ENCODE measurements at regions not wholly inside any gene's neighbourhood (a gene's known extent, or its start where the extent isn't known, plus 50 kb on each side); places are given as distances from the start of the nearest gene placed in this dataset.

DNA sequence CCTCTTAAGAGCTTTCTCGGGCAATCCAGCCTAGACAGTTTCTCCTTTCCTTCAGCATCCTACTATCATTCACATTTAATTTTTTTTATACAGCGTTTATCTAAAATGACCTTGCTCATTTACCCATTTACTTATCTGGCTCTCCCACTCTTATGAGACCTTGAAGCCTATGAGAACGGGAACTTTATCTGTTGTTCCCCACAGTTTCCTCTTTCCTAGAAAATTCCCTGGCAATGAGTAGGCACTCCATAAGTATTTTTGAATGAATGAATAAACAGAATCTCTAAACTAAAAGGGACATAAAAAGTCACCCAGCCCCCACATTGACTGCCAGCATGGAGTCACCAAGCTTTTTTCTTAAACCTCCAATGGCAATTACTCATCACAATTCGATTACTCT is 353.2 kb downstream of the METTL4 start:
- TF ChIP-seq EZH2 (IDR thresholded peaks at IDR 0.05; ENCODE audit: insufficient read depth, low read length): no peak
- TF ChIP-seq, protein P1, sequence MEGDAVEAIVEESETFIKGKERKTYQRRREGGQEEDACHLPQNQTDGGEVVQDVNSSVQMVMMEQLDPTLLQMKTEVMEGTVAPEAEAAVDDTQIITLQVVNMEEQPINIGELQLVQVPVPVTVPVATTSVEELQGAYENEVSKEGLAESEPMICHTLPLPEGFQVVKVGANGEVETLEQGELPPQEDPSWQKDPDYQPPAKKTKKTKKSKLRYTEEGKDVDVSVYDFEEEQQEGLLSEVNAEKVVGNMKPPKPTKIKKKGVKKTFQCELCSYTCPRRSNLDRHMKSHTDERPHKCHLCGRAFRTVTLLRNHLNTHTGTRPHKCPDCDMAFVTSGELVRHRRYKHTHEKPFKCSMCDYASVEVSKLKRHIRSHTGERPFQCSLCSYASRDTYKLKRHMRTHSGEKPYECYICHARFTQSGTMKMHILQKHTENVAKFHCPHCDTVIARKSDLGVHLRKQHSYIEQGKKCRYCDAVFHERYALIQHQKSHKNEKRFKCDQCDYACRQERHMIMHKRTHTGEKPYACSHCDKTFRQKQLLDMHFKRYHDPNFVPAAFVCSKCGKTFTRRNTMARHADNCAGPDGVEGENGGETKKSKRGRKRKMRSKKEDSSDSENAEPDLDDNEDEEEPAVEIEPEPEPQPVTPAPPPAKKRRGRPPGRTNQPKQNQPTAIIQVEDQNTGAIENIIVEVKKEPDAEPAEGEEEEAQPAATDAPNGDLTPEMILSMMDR (IDR thresholded peaks at IDR 0.05; ENCODE audit: insufficient read depth, low read depth, low read length): no peak

All from astrocyte (in vitro differentiated cells and primary cell).